H9 (cell line): ENCODE measurements at regions not wholly inside any gene's neighbourhood (a gene's known extent, or its start where the extent isn't known, plus 50 kb on each side); places are given as distances from the start of the nearest gene placed in this dataset.

Experiments
- DNase-seq: peaks from one replicate; pipeline ENCODE4 v3.0.0-alpha.2; 2017
- H2AFZ ChIP-seq: one replicate; pipeline ENCODE4 v1.6.1; 2013; ENCODE audit warnings: mild to moderate bottlenecking, low read length, control low read depth, moderate library complexity
- H2AK5ac ChIP-seq: 2 replicates; pipeline ENCODE4 v1.6.1; 2013; ENCODE audit warnings: low read length, control low read depth, mixed read lengths; ENCODE audit not compliant: insufficient read length
- H2BK120ac ChIP-seq: one replicate; pipeline ENCODE4 v1.6.1; 2013; ENCODE audit warnings: low read depth, mild to moderate bottlenecking, low read length, control low read depth, inconsistent platforms; ENCODE audit not compliant: poor library complexity, severe bottlenecking
- H2BK12ac ChIP-seq: 2 replicates; pipeline ENCODE4 v1.6.1; 2013; ENCODE audit warnings: low read length, control low read depth, mixed read lengths, low read depth; ENCODE audit not compliant: insufficient read length
- H2BK15ac ChIP-seq: 2 replicates; pipeline ENCODE4 v1.6.1; 2013; ENCODE audit warnings: low read depth, low read length, control low read depth
- H2BK20ac ChIP-seq: one replicate; pipeline ENCODE4 v1.6.1; 2013; ENCODE audit warnings: low read depth, mild to moderate bottlenecking, low read length, control low read depth, inconsistent platforms; ENCODE audit not compliant: poor library complexity, severe bottlenecking
- H2BK5ac ChIP-seq: 2 replicates; pipeline ENCODE4 v1.6.1; 2013; ENCODE audit warnings: low read length, control low read depth, mixed read lengths; ENCODE audit not compliant: insufficient read length
- H3K14ac ChIP-seq: 2 replicates; pipeline ENCODE4 v1.6.1; 2013; ENCODE audit warnings: low read length, control low read depth; ENCODE audit not compliant: insufficient read depth
- H3K18ac ChIP-seq: 2 replicates; pipeline ENCODE4 v1.6.1; 2013; ENCODE audit warnings: low read depth, mild to moderate bottlenecking, mixed read lengths, low read length, control low read depth; ENCODE audit not compliant: insufficient read length
- H3K23ac ChIP-seq: 2 replicates; pipeline ENCODE4 v1.6.1; 2013; ENCODE audit warnings: low read length, control low read depth, mixed read lengths, low read depth; ENCODE audit not compliant: insufficient read length
- H3K23me2 ChIP-seq: 2 replicates; pipeline ENCODE4 v1.6.1; 2013; ENCODE audit warnings: low read depth, mild to moderate bottlenecking, mixed read lengths, low read length, control low read depth; ENCODE audit not compliant: insufficient read length, poor library complexity, severe bottlenecking
- H3K27ac ChIP-seq: 2 replicates; pipeline ENCODE4 v1.5.1; 2013; ENCODE audit warnings: low read length, control low read depth, mixed read lengths, low read depth; ENCODE audit not compliant: insufficient read length
- H3K27me3 ChIP-seq: 2 replicates; pipeline ENCODE4 v1.6.1; 2013; ENCODE audit warnings: low read length, control low read depth, inconsistent platforms; ENCODE audit not compliant: insufficient read depth
- H3K4ac ChIP-seq: 2 replicates; pipeline ENCODE4 v1.6.1; 2013; ENCODE audit warnings: low read depth, mild to moderate bottlenecking, control low read depth, inconsistent platforms, low read length, moderate library complexity
- H3K4me1 ChIP-seq: 2 replicates; pipeline ENCODE4 v1.6.1; 2013; ENCODE audit warnings: low read length, control low read depth, inconsistent platforms; ENCODE audit not compliant: insufficient read depth
- H3K4me2 ChIP-seq: 2 replicates; pipeline ENCODE4 v1.6.1; 2013; ENCODE audit warnings: low read length, control low read depth, mixed read lengths; ENCODE audit not compliant: insufficient read length, insufficient read depth
- H3K56ac ChIP-seq: 2 replicates; pipeline ENCODE4 v1.6.1; 2013; ENCODE audit warnings: low read depth, mild to moderate bottlenecking, mixed read lengths, low read length, control low read depth; ENCODE audit not compliant: insufficient read length
- H3K79me1 ChIP-seq: 2 replicates; pipeline ENCODE4 v1.6.1; 2013; ENCODE audit warnings: low read depth, mild to moderate bottlenecking, moderate library complexity, low read length, control low read depth, inconsistent platforms; ENCODE audit not compliant: insufficient read depth, poor library complexity, severe bottlenecking
- H3K79me2 ChIP-seq: 2 replicates; pipeline ENCODE4 v1.6.1; 2013; ENCODE audit warnings: low read length, control low read depth, inconsistent platforms; ENCODE audit not compliant: insufficient read depth
- H3K9ac ChIP-seq: 2 replicates; pipeline ENCODE4 v1.6.1; 2013; ENCODE audit warnings: low read length, control low read depth, mixed read lengths; ENCODE audit not compliant: insufficient read length; ENCODE audit errors: extremely low read depth
- H3K9me3 ChIP-seq: one replicate; pipeline ENCODE4 v1.6.1; 2013; ENCODE audit warnings: low read depth, low read length, inconsistent platforms; ENCODE audit not compliant: control insufficient read depth
- H3T11ph ChIP-seq: one replicate; pipeline ENCODE4 v1.6.1; 2013; ENCODE audit warnings: mild to moderate bottlenecking, low read length, control low read depth, inconsistent platforms
- H4K20me1 ChIP-seq: one replicate; pipeline ENCODE4 v1.6.1; 2013; ENCODE audit not compliant: control insufficient read depth, insufficient read length, insufficient read depth
- H4K5ac ChIP-seq: 2 replicates; pipeline ENCODE4 v1.6.1; 2013; ENCODE audit warnings: low read depth, mild to moderate bottlenecking, mixed read lengths, low read length, control low read depth; ENCODE audit not compliant: insufficient read length
- H4K8ac ChIP-seq: replicated peaks from 2 replicates; pipeline ENCODE4 v1.6.1; 2013; ENCODE audit warnings: low read length, control low read depth, mixed read lengths, low read depth; ENCODE audit not compliant: insufficient read length
- H4K91ac ChIP-seq: 2 replicates; pipeline ENCODE4 v1.6.1; 2013; ENCODE audit warnings: low read depth, mild to moderate bottlenecking, moderate library complexity, mixed read lengths, low read length, control low read depth; ENCODE audit not compliant: insufficient read length
- H3K27ac Mint-ChIP-seq, 3 experiments: 2 replicates in 2 of 3; 3 replicates in 1 of 3; pipeline ENCODE4 v1.8.0; 2020 to 2021; ENCODE audit warnings: mixed read lengths in 3 of 3, mild to moderate bottlenecking in 1 of 3, moderate library complexity in 1 of 3
- H3K27me3 Mint-ChIP-seq: 2 replicates; pipeline ENCODE4 v1.8.0; 2021; ENCODE audit warnings: low read depth, mild to moderate bottlenecking, moderate library complexity, mixed read lengths
- H3K36me3 Mint-ChIP-seq, 3 experiments: 2 replicates in 2 of 3; 3 replicates in 1 of 3; pipeline ENCODE4 v1.8.0; 2020 to 2021; ENCODE audit warnings: low read depth in 3 of 3, mixed read lengths in 3 of 3; ENCODE audit not compliant: insufficient read depth in 1 of 3
- H3K4me1 Mint-ChIP-seq, 2 experiments: 2 replicates each; pipeline ENCODE4 v1.8.0; 2020; ENCODE audit warnings: mixed read lengths in 2 of 2
- H3K4me3 Mint-ChIP-seq, 2 experiments: 2 replicates in 1 of 2; 3 replicates in 1 of 2; pipeline ENCODE4 v1.8.0; 2020 to 2021; ENCODE audit warnings: mild to moderate bottlenecking in 2 of 2, mixed read lengths in 2 of 2, moderate library complexity in 1 of 2
- H3K9me3 Mint-ChIP-seq, 2 experiments: 2 replicates in 1 of 2; 3 replicates in 1 of 2; pipeline ENCODE4 v1.8.0; 2020; ENCODE audit warnings: mild to moderate bottlenecking in 2 of 2, mixed read lengths in 2 of 2, moderate library complexity in 1 of 2
- WGBS: extraction: QIAGEN DNeasy Blood & Tissue Kit; methylation state at CpG from one replicate; pipeline ENCODE4 v1.1.7; 2013; ENCODE audit warnings: missing lambda C conversion rate, low lambda C conversion rate, mixed read lengths; ENCODE audit not compliant: insufficient read length; ENCODE audit errors: extremely low coverage; 5-methylcytosine and 5-hydroxymethylcytosine counted together
- TF ChIP-seq, protein P1 (sequence below): fragments of 200-600 bp; sonication (generic); conservative IDR thresholded peaks from 3 replicates; pipeline ENCODE4 v1.8.0; 2021; ENCODE audit warnings: antibody characterized with exemption, mild to moderate bottlenecking

DNA sequence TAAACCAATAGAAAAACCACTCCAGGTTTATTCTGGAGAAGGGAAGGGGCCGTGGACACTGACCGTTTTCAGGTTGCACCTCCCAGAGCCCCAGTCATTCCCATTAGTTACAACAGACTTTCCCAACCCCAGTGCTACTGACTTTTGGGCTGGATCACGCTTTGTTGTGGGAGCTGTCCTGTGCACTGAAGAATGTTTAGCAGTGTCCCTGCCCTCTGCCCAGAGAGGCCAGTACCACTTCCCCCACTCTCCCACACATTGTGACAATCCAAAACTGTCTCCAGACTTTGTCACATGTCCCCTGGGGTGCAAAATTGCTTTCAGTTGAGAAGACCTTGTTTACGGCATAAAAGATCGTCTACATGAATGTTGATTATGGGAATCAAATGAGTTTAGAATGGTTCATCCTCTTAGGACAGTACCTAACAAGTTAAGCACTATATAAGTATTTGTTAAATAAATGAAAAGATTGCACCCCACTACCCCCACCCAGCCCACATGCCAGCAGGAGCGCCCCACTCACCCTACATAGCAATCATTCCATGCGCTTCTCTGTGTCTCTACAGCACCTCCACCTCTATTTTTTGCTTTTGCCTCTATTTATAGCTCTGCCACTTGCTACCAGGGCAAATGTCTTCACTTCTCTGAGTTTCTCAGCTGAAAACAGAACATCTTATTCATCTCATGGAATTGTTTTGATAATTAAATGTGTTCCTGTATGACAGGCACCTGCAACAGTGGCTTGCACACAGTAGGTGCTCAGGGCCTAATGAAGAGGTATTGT, 104.9 kb downstream of the AXIN2 start:
- H3K27ac ChIP-seq: no peak overlapping the region
- no peak overlapping the region for H2BK12ac ChIP-seq
- no peaks in the 10 kb centered on the region for H3K79me1 ChIP-seq
- H4K5ac ChIP-seq: no peak overlapping the region
- no peak overlapping the region for H2BK15ac ChIP-seq
- H2AFZ ChIP-seq: no peak overlapping the region
- H3K23me2 ChIP-seq: no peaks in the 10 kb centered on the region
- DNase-seq: no peak
- TF ChIP-seq, protein P1, sequence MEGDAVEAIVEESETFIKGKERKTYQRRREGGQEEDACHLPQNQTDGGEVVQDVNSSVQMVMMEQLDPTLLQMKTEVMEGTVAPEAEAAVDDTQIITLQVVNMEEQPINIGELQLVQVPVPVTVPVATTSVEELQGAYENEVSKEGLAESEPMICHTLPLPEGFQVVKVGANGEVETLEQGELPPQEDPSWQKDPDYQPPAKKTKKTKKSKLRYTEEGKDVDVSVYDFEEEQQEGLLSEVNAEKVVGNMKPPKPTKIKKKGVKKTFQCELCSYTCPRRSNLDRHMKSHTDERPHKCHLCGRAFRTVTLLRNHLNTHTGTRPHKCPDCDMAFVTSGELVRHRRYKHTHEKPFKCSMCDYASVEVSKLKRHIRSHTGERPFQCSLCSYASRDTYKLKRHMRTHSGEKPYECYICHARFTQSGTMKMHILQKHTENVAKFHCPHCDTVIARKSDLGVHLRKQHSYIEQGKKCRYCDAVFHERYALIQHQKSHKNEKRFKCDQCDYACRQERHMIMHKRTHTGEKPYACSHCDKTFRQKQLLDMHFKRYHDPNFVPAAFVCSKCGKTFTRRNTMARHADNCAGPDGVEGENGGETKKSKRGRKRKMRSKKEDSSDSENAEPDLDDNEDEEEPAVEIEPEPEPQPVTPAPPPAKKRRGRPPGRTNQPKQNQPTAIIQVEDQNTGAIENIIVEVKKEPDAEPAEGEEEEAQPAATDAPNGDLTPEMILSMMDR: no peak
- H3K18ac ChIP-seq: no peak overlapping the region
- no peak overlapping the region for H2AK5ac ChIP-seq
- H3K27ac Mint-ChIP-seq: no peak overlapping the region
- no peak overlapping the region for H3K4me3 Mint-ChIP-seq
- H3K27me3 ChIP-seq: no peaks in the 10 kb centered on the region; the same call in 1 of the 2 replicates
- peaks cover 50 to 58% of the 10 kb centered on the region in 2 experiments for H3K4me1 Mint-ChIP-seq
- no peak overlapping the region for H3K23ac ChIP-seq
- no peaks in the 10 kb centered on the region for H3K79me2 ChIP-seq
- no peak overlapping the region for H2BK5ac ChIP-seq
- no CpG with 5 or more reads among the region's 7 CpGs for WGBS
- no peak overlapping the region for H3K14ac ChIP-seq
- no peak overlapping the region for H3K4ac ChIP-seq
- no peak overlapping the region for H3T11ph ChIP-seq
- H3K4me2 ChIP-seq: no peak overlapping the region
- no peaks in the 10 kb centered on the region for H3K9me3 ChIP-seq
- no peak overlapping the region for H3K56ac ChIP-seq
- peaks cover 4% of the 10 kb centered on the region for H3K27me3 Mint-ChIP-seq
- no peak overlapping the region for H4K8ac ChIP-seq
- no peak overlapping the region for H4K91ac ChIP-seq
- H3K9me3 Mint-ChIP-seq: no peaks in the 10 kb centered on the region
- no peak overlapping the region for H2BK20ac ChIP-seq
- no peaks in the 10 kb centered on the region for H4K20me1 ChIP-seq
- peaks cover 15% of the 10 kb centered on the region; the same call in 1 of the 2 replicates for H3K4me1 ChIP-seq
- H2BK120ac ChIP-seq: no peak overlapping the region
- H3K9ac ChIP-seq: no peak overlapping the region
- H3K36me3 Mint-ChIP-seq: no peaks in the 10 kb centered on the region; a peak in 1 of 7 replicates
